ENCODE measurements at regions not wholly inside any gene's neighbourhood (a gene's known extent, or its start where the extent isn't known, plus 50 kb on each side); places are given as distances from the start of the nearest gene placed in this dataset.

GRCh38 chr3:194738254-194739093 lies 52.8 kb downstream of the FAM43A start:
- Mint-ChIP-seq H3K4me1 (peaks cover 3 to 10% (median 4%) of the 10 kb centered on the region in 3 donors), H3K36me3 (no peaks in the 10 kb centered on the region), H3K9me3 (peaks cover 0 to 11% (median 2%) of the 10 kb centered on the region in 7 donors), H3K27ac (peak overlapping the region in 1 of 6 donors; percentile 69), H3K4me3 (no peak overlapping the region), H3K27me3 (no peaks in the 10 kb centered on the region)
- no peak for ATAC-seq (ENCODE audit: low read depth in 2 of 2)
- no peak for DNase-seq

- peaks cover 3 to 10% (median 8%) of the 10 kb centered on the region in 3 donors for H3K4me1 Mint-ChIP-seq
- no peak for DNase-seq
- peak overlapping the region in 3 of 6 donors; percentile 31 to 60 (median 46) for H3K27ac Mint-ChIP-seq
- H3K27me3 Mint-ChIP-seq = no peaks in the 10 kb centered on the region
- peaks cover 0 to 10% (median 2%) of the 10 kb centered on the region in 7 donors for H3K9me3 Mint-ChIP-seq
- no peak for ATAC-seq (ENCODE audit: low read depth in 2 of 2)
- H3K36me3 Mint-ChIP-seq = no peaks in the 10 kb centered on the region
- H3K4me3 Mint-ChIP-seq = peak overlapping the region in 1 of 8 donors; percentile 6
These were observed 54.0 kb downstream of the FAM43A start for GRCh38 chr3:194739498-194740284.

GRCh38 chr3:194740859-194741491 lies 55.3 kb downstream of the FAM43A start:
- Mint-ChIP-seq H3K4me1 (peaks cover 13 to 22% (median 19%) of the 10 kb centered on the region in 3 donors), H3K36me3 (no peaks in the 10 kb centered on the region), H3K9me3 (no peaks in the 10 kb centered on the region), H3K27ac (peak overlapping the region in 1 of 6 donors; percentile 63), H3K27me3 (no peaks in the 10 kb centered on the region), H3K4me3 (no peak overlapping the region)
- DNase-seq (no peak), ATAC-seq (ENCODE audit: low read depth in 2 of 2) (no peak)

- peak overlapping the region in 1 of 6 donors; percentile 65 for H3K27ac Mint-ChIP-seq
- no peaks in the 10 kb centered on the region for H3K36me3 Mint-ChIP-seq
- peaks cover 17 to 31% (median 27%) of the 10 kb centered on the region in 3 donors for H3K4me1 Mint-ChIP-seq
- H3K4me3 Mint-ChIP-seq = no peak overlapping the region
- DNase-seq = no peak
- H3K27me3 Mint-ChIP-seq = no peaks in the 10 kb centered on the region
- H3K9me3 Mint-ChIP-seq = peaks cover 0 to 5% (median 0%) of the 10 kb centered on the region in 7 donors
- ATAC-seq (ENCODE audit: low read depth in 2 of 2) = no peak
These were observed 56.2 kb downstream of the FAM43A start for GRCh38 chr3:194741916-194742315.

GRCh38 chr3:194744826-194745225 lies 59.1 kb downstream of the FAM43A start:
- Mint-ChIP-seq H3K4me3 (no peak overlapping the region), H3K9me3 (peaks cover 0 to 5% (median 0%) of the 10 kb centered on the region in 7 donors), H3K36me3 (no peaks in the 10 kb centered on the region), H3K27ac (no peak overlapping the region), H3K4me1 (peaks cover 17 to 25% (median 23%) of the 10 kb centered on the region in 3 donors), H3K27me3 (no peaks in the 10 kb centered on the region)
- no peak for ATAC-seq (ENCODE audit: low read depth in 2 of 2)
- no peak for DNase-seq

GRCh38 chr3:194745422-194746184 lies 59.9 kb downstream of the FAM43A start:
- ATAC-seq (ENCODE audit: low read depth in 2 of 2) = no peak
- peaks cover 0 to 5% (median 0%) of the 10 kb centered on the region in 7 donors for H3K9me3 Mint-ChIP-seq
- no peak for DNase-seq
- no peak overlapping the region for H3K4me3 Mint-ChIP-seq
- no peaks in the 10 kb centered on the region for H3K27me3 Mint-ChIP-seq
- no peaks in the 10 kb centered on the region for H3K36me3 Mint-ChIP-seq
- peak overlapping the region in 2 of 6 donors; percentile 56 to 59 for H3K27ac Mint-ChIP-seq
- peaks cover 17 to 25% (median 23%) of the 10 kb centered on the region in 3 donors for H3K4me1 Mint-ChIP-seq

GRCh38 chr3:194748225-194748624 lies 62.5 kb downstream of the FAM43A start:
- Mint-ChIP-seq H3K4me3 (no peak overlapping the region), H3K9me3 (peaks cover 0 to 5% (median 0%) of the 10 kb centered on the region in 7 donors)

GRCh38 chr3:194749631-194750490 lies 64.2 kb downstream of the FAM43A start:
- ATAC-seq (ENCODE audit: low read depth in 2 of 2) (no peak), DNase-seq (no peak)
- Mint-ChIP-seq H3K27me3 (no peaks in the 10 kb centered on the region), H3K4me3 (no peak overlapping the region), H3K27ac (peak overlapping the region in 1 of 6 donors; percentile 43), H3K4me1 (peaks cover 14 to 24% (median 19%) of the 10 kb centered on the region in 3 donors), H3K36me3 (no peaks in the 10 kb centered on the region), H3K9me3 (peaks cover 0 to 5% (median 0%) of the 10 kb centered on the region in 7 donors)

More at GRCh38 chr3:194748225-194748624, 62.5 kb downstream of the FAM43A start:
- Mint-ChIP-seq H3K27ac (peak overlapping the region in 1 of 6 donors; percentile 90), H3K4me1 (peaks cover 14 to 25% (median 23%) of the 10 kb centered on the region in 3 donors), H3K36me3 (no peaks in the 10 kb centered on the region), H3K27me3 (no peaks in the 10 kb centered on the region)
- ATAC-seq (ENCODE audit: low read depth in 2 of 2) (no peak), DNase-seq (no peak)

GRCh38 chr3:194750491-194750828 lies 64.8 kb downstream of the FAM43A start:
- Mint-ChIP-seq H3K4me1 (peaks cover 8 to 18% (median 13%) of the 10 kb centered on the region in 3 donors), H3K27ac (no peak overlapping the region), H3K36me3 (no peaks in the 10 kb centered on the region), H3K4me3 (no peak overlapping the region), H3K9me3 (peaks cover 0 to 5% (median 0%) of the 10 kb centered on the region in 7 donors), H3K27me3 (no peaks in the 10 kb centered on the region)
- ATAC-seq (ENCODE audit: low read depth in 2 of 2) (no peak), DNase-seq (no peak)

GRCh38 chr3:194755671-194756459 lies 70.2 kb downstream of the FAM43A start:
- H3K36me3 Mint-ChIP-seq = no peaks in the 10 kb centered on the region
- peaks cover 0 to 9% (median 4%) of the 10 kb centered on the region in 3 donors for H3K27me3 Mint-ChIP-seq

GRCh38 chr3:194756460-194756779 lies 70.7 kb downstream of the FAM43A start:
- H3K9me3 Mint-ChIP-seq = no peaks in the 10 kb centered on the region
- ATAC-seq (ENCODE audit: low read depth in 2 of 2) (no peak), DNase-seq (no peak)
- H3K4me1 Mint-ChIP-seq = peaks cover 0 to 2% (median 0%) of the 10 kb centered on the region in 3 donors
- no peak overlapping the region for H3K4me3 Mint-ChIP-seq
- no peaks in the 10 kb centered on the region for H3K36me3 Mint-ChIP-seq
- H3K27me3 Mint-ChIP-seq = peaks cover 0 to 14% (median 4%) of the 10 kb centered on the region in 3 donors
- no peak overlapping the region for H3K27ac Mint-ChIP-seq

More at GRCh38 chr3:194755671-194756459, 70.2 kb downstream of the FAM43A start:
- no peaks in the 10 kb centered on the region for H3K9me3 Mint-ChIP-seq
- no peak for DNase-seq
- H3K4me1 Mint-ChIP-seq = no peaks in the 10 kb centered on the region
- ATAC-seq (ENCODE audit: low read depth in 2 of 2) = no peak
- H3K27ac Mint-ChIP-seq = no peak overlapping the region
- no peak overlapping the region for H3K4me3 Mint-ChIP-seq

Data from naive B cell (primary cell).